ENCODE measurements at regions not wholly inside any gene's neighbourhood (a gene's known extent, or its start where the extent isn't known, plus 50 kb on each side); places are given as distances from the start of the nearest gene placed in this dataset.

GRCh38 chr2:67075056-67075455 lies 322.1 kb upstream of the ETAA1 start:
- no peak for DNase-seq (ENCODE audit: low spot score)
- H3K4me1 Mint-ChIP-seq (ENCODE audit: unreplicated experiment), result no peaks in the 10 kb centered on the region
- no peak overlapping the region for H3K4me3 Mint-ChIP-seq (ENCODE audit: unreplicated experiment)
- no peaks in the 10 kb centered on the region for H3K36me3 Mint-ChIP-seq (ENCODE audit: low read depth, unreplicated experiment)
- peaks cover 2% of the 10 kb centered on the region for H3K27me3 Mint-ChIP-seq (ENCODE audit: unreplicated experiment)
- no peak for TF ChIP-seq CTCF (IDR thresholded peaks at IDR 0.05; ENCODE audit: unreplicated experiment)
- no peaks in the 10 kb centered on the region for H3K9me3 Mint-ChIP-seq (ENCODE audit: unreplicated experiment)
- H3K27ac Mint-ChIP-seq (ENCODE audit: unreplicated experiment), result no peak overlapping the region

GRCh38 chr2:67075530-67076238 lies 321.4 kb upstream of the ETAA1 start:
- TF ChIP-seq CTCF (IDR thresholded peaks at IDR 0.05; ENCODE audit: unreplicated experiment), result no peak
- H3K27ac Mint-ChIP-seq (ENCODE audit: unreplicated experiment), result no peak overlapping the region
- H3K9me3 Mint-ChIP-seq (ENCODE audit: unreplicated experiment), result no peaks in the 10 kb centered on the region
- H3K4me3 Mint-ChIP-seq (ENCODE audit: unreplicated experiment), result no peak overlapping the region
- peaks cover 2% of the 10 kb centered on the region for H3K27me3 Mint-ChIP-seq (ENCODE audit: unreplicated experiment)
- no peaks in the 10 kb centered on the region for H3K36me3 Mint-ChIP-seq (ENCODE audit: low read depth, unreplicated experiment)
- no peak for DNase-seq (ENCODE audit: low spot score)
- no peaks in the 10 kb centered on the region for H3K4me1 Mint-ChIP-seq (ENCODE audit: unreplicated experiment)

- TF ChIP-seq CTCF (IDR thresholded peaks at IDR 0.05; ENCODE audit: unreplicated experiment), result no peak
- H3K27ac Mint-ChIP-seq (ENCODE audit: unreplicated experiment), result no peak overlapping the region
- H3K4me3 Mint-ChIP-seq (ENCODE audit: unreplicated experiment), result no peak overlapping the region
- no peak for DNase-seq (ENCODE audit: low spot score)
- no peaks in the 10 kb centered on the region for H3K36me3 Mint-ChIP-seq (ENCODE audit: low read depth, unreplicated experiment)
- no peaks in the 10 kb centered on the region for H3K4me1 Mint-ChIP-seq (ENCODE audit: unreplicated experiment)
- H3K27me3 Mint-ChIP-seq (ENCODE audit: unreplicated experiment), result peaks cover 2% of the 10 kb centered on the region
- H3K9me3 Mint-ChIP-seq (ENCODE audit: unreplicated experiment), result no peaks in the 10 kb centered on the region
Observed at GRCh38 chr2:67076239-67076624, 320.9 kb upstream of the ETAA1 start.

- Mint-ChIP-seq H3K4me1 (ENCODE audit: unreplicated experiment) (no peaks in the 10 kb centered on the region), H3K9me3 (ENCODE audit: unreplicated experiment) (no peaks in the 10 kb centered on the region), H3K36me3 (ENCODE audit: low read depth, unreplicated experiment) (no peaks in the 10 kb centered on the region), H3K27ac (ENCODE audit: unreplicated experiment) (no peak overlapping the region), H3K4me3 (ENCODE audit: unreplicated experiment) (no peak overlapping the region), H3K27me3 (ENCODE audit: unreplicated experiment) (no peaks in the 10 kb centered on the region)
- no peak for DNase-seq (ENCODE audit: low spot score)
- no peak for TF ChIP-seq CTCF (IDR thresholded peaks at IDR 0.05; ENCODE audit: unreplicated experiment)
Observed at GRCh38 chr2:67079729-67080128, 317.4 kb upstream of the ETAA1 start.

GRCh38 chr2:67082813-67083212 lies 314.3 kb upstream of the ETAA1 start:
- Mint-ChIP-seq H3K27ac (ENCODE audit: unreplicated experiment) (no peak overlapping the region), H3K36me3 (ENCODE audit: low read depth, unreplicated experiment) (no peaks in the 10 kb centered on the region), H3K4me3 (ENCODE audit: unreplicated experiment) (no peak overlapping the region), H3K9me3 (ENCODE audit: unreplicated experiment) (no peaks in the 10 kb centered on the region), H3K4me1 (ENCODE audit: unreplicated experiment) (no peaks in the 10 kb centered on the region), H3K27me3 (ENCODE audit: unreplicated experiment) (no peaks in the 10 kb centered on the region)
- DNase-seq (ENCODE audit: low spot score), result no peak
- TF ChIP-seq CTCF (IDR thresholded peaks at IDR 0.05; ENCODE audit: unreplicated experiment), result no peak

Data from endothelial cell (in vitro differentiated cells).